Posterior vena cava (tissue), 2 donors: ENCODE measurements at regions not wholly inside any gene's neighbourhood (a gene's known extent, or its start where the extent isn't known, plus 50 kb on each side); places are given as distances from the start of the nearest gene placed in this dataset.
"Not testable (repeated sequence)": the region's sequence is repeated elsewhere in the genome, so short reads cannot be mapped to it uniquely, and the experiment has no call there.

Experiments used
- DNase-seq: peaks from one replicate; pipeline ENCODE4 v3.0.0-alpha.2; 2020; ENCODE audit warnings: low spot score
- intact Hi-C, 2 donors: fragments of 100-400 bp; cut with DNase I; formaldehyde crosslinking; loops; one replicate each; pipeline versions ENCODE4 v1.14.1 to v1.14.2; 2022 to 2023
- donor health status: DM: yes; HTN: yes; CAD: no.
- donor health status: DM: yes; HTN: yes; CAD: no.

DNA sequence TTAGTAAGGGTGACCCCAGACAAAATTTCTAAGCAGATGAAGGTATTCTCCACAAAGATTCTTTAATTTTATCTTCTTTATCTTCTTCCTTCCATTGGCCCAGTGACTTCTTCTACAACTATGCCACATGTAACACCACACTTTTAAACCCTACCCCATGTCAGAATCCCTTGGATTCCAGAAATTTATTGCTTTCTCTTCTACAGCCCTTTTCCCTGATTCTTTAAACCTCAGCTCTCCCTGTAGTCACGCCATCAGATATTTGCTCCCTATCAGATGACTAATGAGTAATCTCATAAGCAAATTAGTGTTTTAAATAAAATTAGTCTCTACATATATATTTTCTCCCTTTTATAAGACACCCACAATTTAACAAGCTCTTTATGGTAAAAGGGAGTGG is 423.4 kb upstream of the CHORDC1 start:
- intact Hi-C loops, result no loop called here
- DNase-seq, result no peak

DNA sequence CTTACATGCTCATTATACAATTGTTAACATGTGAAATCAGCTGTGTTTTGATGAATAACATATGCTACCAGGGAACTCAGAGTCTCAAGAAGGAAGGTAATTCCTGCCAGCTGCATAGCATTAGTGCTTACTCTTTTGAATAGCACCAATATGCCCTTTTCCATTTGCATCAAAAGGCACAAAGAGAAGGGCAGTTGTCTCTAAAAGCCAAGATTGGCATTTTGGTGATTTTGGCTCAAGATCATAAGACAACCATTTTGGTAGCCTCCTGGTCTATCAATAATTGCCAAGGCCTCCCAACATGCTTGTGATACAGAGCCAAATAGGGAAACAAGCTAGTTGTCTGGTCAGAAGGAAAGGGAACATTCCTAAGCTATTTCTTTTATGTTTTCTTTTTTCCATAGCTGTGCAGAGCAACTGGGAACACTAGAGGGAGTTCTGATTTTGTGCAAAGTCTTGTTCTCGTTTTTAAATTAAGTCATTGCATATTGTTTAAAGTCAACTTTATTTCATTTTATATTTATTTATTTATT is 416.7 kb upstream of the CHORDC1 start:
- intact Hi-C loops, result no loop called here
- no peak for DNase-seq

DNA sequence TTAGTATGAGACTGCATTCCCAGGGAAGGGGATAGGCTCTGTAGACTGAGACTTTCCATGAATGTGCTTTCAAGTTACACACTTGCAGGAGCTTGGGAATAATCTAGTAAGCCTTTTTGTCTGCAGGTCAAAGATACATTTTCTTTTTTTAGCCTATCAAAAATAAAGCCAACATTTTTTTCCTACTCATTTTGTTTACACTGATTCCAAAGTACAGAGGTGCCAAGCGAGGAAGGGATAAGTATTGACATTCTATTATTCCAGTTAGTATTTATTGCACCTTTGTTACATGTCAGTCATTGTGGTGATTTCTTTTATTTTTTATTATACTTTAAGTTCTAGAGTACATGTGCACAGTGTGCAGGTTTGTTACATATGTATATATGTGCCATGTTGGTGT is 413.0 kb upstream of the CHORDC1 start:
- intact Hi-C loops, result no loop called here
- DNase-seq, result no peak

DNA sequence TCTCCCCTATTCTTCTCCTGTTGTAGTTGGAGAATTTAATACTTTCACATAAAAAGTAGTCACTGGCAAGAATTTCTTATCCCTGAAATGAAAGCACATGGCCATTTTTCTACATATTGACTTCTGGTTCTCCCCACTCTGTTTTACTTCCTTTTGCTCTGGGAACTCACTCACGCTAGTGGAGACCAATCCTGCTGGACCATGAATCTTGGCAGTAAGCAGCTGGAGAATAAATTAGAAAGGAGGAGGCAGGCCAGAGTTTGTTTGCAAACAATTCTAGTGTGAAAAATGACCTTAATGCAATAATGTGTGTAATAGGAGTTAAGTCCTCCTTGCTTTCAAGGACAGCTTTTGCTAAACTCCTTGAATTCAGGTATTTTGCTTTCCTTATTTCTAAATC is 412.3 kb upstream of the CHORDC1 start:
- intact Hi-C loops, result no loop called here

DNA sequence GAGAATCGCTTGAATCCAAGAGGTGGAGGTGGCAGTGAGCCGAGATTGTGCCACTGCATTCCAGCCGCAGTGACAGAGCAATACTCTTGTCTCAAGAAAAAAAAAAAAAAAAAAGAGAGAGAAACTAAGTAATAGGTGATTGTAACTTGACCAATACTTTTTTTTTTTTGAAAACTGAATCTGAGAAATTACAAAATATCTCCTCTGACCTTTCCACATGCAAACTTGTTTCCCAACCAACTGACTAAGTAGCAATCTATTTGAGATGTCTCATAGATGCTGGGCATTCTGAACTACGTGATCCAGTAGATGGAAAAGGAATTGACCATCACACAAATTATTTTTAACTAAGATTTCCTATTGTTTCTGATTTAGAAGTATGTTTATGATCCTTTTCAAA is 407.3 kb upstream of the CHORDC1 start:
- no peak for DNase-seq
- intact Hi-C loops, result no loop called here

More for the DNA sequence above, 412.3 kb upstream of the CHORDC1 start:
- DNase-seq, result no peak

DNA sequence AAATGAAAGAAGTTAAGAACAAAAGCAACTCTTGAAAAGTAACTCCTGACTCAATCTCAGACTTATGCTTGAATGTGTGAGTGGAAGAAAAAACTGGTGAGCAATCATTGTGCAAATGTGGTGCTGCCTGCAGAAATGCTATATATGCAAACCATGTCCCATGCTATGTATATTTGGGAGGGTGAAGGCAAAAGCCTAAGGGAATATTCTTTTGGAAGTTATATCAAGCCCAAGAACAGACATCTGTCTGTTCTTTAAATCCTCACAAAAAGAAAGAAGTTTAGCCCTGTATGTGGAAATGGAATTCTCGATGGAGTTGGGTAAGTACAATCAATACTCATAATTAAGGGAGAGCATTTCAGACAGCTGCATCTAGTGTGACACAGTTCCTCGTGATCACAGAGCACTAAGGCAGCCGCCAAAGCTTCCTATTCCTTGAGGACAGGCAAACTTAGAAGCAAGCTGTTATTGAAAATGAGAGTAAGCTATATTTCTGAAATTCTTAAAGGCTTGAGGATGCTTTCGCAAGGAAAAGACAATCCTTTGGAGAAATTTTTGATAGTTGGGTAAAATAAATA is 406.5 kb upstream of the CHORDC1 start:
- intact Hi-C loops, result no loop called here
- DNase-seq, result no peak

DNA sequence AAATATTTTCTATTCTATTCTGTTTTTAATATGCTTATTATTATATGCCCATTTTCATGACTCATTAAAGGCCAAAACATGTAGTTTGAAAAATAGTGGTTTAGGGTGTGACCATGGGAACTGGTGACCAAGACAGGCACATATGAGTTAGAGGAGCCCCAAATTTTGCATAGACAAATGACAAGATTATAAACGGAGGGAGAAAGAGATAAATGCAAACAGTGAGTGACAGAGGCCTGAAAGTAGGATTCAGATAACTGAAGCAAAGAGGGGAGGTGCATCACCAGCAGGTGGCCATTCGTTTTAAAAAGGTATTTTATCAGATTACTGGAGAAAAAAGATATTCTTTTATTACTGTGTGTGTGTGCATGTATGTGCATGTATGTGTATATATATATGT is 391.5 kb upstream of the CHORDC1 start:
- no peak for DNase-seq
- intact Hi-C loops, result no loop called here

DNA sequence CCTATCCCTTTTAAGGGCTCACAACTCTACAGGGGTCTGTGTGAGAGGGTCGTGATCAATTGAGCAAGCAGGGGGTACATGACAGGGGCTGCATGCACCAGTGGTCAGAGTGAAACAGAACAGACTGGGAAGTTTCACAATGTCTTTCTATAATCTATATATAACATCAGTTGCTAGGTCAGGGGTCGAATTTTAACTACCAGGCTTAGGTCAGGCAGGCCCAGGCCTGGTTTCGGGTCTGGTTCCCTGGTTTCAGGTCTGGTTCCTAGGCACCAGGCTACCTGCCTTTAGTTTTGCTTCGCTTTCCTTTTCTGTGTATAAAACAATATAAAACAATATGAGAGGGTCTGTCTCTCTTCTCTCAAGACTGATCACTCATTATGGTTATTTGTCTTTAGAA is 390.2 kb upstream of the CHORDC1 start:
- DNase-seq, intact Hi-C loops: not testable (repeated sequence)

DNA sequence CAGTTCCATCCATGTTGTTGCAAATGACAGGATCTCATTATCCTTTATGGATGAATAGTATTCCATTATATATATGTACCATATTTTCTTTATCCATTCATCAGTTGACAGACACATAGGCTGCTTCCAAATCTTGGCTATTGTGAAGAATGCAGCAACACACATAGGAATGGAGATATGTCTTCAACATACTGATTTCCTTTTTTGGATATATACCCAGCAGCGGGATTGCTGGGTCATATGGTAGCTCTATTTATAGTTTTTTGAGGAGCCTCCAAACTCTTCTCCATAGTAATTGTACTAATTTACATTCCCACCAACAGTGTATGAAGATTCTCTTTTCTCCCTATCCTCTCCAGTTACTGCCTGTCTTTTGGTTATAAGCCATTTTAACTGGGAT is 383.9 kb upstream of the CHORDC1 start:
- no peak for DNase-seq
- intact Hi-C loops, result no loop called here

DNA sequence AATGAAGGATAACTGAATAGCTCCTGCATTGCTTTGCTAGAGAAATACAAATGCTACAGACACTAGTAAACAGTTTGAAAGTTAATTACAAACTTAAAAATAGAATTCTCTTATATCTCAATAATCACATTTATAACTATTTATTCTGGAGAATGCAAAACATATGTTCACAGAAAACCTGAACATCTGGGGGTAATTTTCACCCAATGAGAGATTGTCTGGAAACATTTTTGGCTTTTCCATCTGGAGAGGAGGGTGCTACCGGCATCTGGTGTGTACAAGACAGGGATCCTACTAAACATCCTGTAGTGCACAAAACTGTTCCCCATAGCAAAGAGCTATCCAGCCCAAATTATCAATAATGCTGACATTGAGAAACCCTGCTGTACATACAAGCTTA is 378.4 kb upstream of the CHORDC1 start:
- DNase-seq, result no peak
- intact Hi-C loops, result no loop called here

DNA sequence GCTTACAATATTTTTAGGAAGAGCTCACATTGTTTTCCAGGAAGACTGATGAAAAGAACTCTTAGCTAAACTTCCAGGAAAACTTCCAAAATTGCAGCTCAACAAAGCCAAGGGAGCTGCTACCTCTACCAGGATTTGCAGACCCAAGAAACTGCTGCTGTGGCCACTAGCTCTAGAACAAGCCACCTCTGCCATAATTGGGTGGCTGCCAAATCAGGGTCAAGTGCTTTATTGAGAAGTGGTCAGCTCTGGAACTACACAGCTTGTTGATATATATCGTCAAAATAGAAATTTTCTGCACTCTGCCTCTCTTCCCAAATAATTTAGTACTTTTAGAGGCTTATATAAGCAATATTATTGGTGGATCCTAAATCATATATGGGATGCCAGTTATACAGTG is 371.8 kb upstream of the CHORDC1 start:
- no peak for DNase-seq
- intact Hi-C loops, result no loop called here

DNA sequence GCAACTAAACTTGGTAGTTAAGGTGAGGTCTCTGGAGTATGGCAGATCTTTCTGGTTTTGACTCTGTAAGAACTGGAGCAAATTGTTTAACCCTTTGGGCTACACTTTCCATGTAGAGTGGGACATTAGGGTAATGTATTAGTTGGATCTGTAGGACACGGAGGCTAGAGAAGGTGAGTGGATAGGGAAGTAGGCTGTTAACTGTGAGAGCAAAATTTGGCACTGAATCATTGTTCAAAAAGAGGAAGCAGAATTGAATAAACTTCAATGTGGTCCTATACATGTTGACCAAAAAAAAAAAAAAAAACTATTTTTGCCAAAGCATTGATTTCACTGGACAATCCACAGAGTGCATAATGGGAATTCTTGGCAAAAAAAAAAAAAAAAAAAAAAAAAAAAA is 370.2 kb upstream of the CHORDC1 start:
- intact Hi-C loops, result no loop called here
- DNase-seq, result no peak

DNA sequence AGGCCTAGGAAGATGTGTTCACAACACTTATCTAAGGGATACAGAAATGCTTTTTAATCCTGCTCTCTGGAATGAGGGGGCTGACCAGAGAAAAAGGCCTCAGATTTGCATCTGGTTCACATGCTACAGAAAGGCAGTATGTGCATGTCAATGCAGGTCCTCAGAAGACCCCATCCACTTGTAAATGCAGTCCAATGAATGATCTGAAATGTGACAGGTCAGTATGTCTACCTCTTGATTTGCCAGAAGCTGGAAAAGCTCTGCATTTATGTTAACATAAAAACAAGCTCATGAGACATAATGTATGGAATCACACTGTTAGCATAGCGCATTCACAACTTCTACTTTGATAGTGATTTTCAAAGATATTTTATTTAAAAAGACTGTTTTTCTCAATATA is 367.4 kb upstream of the CHORDC1 start:
- intact Hi-C loops, result no loop called here
- no peak for DNase-seq

DNA sequence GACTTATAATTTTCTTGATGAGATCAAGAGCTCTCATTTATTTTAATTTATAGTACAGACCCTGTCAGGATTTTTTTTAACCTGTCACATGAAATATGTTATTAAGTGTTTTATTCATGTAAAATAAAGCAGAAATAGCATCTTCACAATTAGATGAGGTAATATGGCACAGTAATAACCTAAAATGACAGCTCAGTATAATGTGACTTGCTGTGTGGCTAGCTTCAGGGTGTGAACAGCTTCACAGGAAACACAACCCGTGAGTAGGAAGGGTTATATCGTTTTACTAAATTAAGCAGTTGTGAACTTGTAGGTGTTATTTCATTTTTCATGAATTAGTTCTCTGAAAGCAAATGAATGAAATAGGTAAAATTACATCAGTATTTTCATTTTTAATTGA is 366.9 kb upstream of the CHORDC1 start:
- no peak for DNase-seq
- intact Hi-C loops, result no loop called here

DNA sequence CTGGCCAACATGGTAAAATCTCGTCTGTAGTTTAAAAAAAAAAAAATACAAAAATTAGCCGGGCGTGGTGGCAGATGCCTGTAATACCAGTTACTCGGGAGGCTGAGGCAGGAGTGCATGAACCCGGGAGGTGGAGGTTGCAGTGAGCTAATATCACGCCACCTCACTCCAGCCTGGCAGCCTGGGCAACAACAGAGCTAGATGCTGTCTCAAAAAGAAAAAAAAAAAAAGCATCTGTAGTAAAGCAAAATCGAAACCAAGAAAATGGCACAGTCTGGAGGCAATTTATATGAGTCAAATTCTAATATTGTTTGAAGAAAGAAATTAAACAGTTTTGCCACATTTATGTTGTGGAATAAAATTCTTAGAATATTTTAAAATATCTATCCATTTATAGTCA is 365.0 kb upstream of the CHORDC1 start:
- intact Hi-C loops, result no loop called here
- DNase-seq, result no peak

DNA sequence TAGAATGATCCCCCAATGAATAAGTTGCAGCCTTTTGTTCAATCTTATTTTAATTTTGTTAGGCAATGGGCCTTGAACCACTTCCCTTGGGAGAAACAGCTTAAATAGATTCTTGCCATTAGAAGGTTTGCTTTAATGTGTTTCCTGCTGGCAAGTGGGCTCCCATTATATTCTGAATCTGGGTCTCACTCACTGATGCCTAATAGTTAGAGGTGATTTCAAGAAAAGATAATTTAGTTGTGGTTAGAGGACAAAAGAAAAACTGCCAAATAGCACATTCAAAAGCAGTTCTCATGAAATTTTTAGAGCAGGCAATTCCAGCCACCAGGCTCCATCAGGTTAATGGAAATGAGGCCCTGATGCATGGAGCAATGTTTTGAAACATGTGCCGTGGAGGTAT is 362.6 kb upstream of the CHORDC1 start:
- no peak for DNase-seq
- intact Hi-C loops, result no loop called here

DNA sequence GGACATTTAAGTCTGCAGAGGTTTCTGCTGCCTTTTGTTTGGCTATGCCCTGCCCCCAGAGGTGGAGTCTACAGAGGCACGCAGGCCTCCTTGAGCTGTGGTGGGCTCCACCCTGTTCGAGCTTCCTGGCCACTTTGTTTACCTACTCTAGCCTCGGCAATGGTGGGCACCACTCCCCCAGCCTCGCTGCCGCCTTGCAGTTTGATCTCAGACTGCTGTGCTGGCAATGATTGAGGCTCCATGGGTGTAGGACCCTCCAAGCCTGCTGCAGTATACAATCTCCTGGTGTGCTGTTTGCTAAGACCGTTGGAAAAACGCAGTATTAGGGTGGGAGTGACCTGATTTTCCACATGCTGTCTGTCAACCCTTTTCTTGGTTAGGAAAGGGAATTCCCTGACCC is 360.1 kb upstream of the CHORDC1 start:
- DNase-seq, intact Hi-C loops: not testable (repeated sequence)

DNA sequence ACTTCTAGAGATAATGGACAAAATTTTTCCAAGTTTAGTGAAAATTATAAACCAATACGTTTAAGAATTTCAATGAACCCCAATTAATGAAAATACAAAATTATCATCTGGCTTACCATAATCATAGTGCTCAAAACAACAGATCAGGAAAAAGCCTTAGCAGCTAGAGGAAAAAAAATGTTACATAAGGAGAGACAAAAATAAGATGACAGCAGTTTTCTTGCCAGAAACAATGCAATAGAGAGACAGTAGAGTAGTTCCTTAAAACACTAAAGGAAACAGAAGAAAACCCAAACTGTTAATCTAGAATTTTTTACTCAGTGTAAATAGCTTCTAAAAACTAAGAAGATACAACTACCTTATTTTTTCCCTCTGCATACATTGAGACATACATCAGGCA is 341.7 kb upstream of the CHORDC1 start:
- intact Hi-C loops, result no loop called here

DNA sequence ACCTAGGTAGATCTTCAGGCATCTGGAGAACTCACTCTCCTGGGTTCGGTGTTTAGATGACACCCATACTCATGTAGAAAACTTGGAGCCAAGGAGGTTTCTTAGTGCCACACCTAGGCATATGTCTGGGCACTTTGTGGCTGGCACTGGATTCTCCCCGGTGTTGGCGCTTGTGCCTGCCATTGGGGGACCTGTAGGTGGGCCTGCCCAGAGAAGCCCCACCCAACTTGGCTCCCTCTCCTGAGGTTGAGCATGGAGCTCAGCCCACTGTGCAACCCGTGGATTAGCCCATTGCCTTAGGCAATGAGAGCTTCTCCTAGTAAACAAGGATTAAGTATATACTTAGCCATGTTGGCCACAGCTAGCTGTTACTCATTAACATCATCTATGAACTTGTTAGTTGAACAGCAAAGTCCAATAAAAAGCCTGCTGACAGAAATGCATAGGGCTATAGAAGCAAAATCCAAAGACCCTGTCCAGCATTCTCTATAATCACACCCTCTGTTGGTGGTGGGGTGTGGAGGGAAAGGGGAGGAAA is 335.5 kb upstream of the CHORDC1 start:
- no peak for DNase-seq
- intact Hi-C loops, result no loop called here

More for the DNA sequence above, 341.7 kb upstream of the CHORDC1 start:
- no peak for DNase-seq

DNA sequence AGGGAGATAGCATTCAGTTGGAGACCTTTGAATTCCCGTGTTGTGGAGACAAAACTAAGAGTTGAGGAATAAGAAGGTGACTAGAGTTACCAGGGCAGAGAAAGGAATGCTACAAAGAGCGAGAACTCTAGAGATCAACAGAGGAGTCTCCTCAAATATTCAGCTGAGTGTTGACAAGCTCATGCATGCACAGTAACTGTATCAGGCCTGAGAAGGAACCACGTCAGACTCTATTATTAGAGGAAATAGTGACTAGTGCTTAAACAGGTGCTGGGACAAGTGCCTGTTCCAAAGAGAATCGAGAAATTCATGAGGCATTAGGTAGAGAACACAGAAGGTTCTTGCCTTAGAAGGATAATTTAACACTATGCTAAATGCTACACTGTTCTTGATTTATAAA is 333.8 kb upstream of the CHORDC1 start:
- no peak for DNase-seq
- intact Hi-C loops, result no loop called here

DNA sequence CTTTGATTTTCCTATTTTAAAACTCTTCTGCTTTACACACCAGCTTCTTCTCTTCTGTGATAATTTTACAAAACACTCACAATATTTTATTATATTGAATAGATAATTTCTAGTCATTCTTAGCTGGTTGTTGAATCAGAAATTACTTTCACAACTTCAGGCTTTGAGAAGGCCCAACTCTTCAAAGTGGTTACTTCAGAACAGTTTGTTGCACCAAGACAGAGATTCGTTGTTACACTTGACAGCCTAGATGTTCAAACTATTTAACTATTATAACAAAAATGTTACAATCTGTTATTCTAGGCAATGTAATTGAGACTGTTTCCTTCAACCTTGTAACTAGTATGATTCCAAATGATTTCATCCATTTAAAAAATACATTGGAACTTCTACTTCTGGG is 333.2 kb upstream of the CHORDC1 start:
- intact Hi-C loops, result no loop called here
- DNase-seq, result no peak

DNA sequence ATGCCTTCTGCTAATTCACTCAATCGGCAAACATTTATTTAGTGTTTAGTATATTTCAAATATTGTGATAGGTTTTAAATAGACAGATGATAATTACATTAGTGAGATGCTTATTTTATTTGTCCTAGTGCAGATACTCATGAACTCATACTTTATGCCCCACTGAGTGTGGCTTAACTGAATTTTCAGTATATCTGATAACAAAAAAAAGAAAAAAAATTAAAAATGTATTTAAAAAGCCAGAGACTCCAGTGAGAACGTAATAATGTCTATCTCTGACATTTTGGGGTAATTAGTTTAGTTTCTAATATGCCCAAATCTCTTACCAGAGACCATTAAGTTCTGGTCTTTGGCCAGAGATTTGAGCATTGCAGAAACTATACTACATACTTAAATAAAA is 332.6 kb upstream of the CHORDC1 start:
- intact Hi-C loops, result no loop called here

More for the DNA sequence above, 332.6 kb upstream of the CHORDC1 start:
- no peak for DNase-seq
